Trophoblast cell (in vitro differentiated cells and primary cell): ENCODE measurements at regions not wholly inside any gene's neighbourhood (a gene's known extent, or its start where the extent isn't known, plus 50 kb on each side); places are given as distances from the start of the nearest gene placed in this dataset.

ENCODE experiments used
- DNase-seq, 2 donors: peaks; one replicate each; pipeline ENCODE4 v3.0.0-alpha.2; 2016
- H2AFZ ChIP-seq: 2 replicates; pipeline ENCODE4 v1.6.1; 2013; ENCODE audit warnings: low read length, moderate library complexity, mild to moderate bottlenecking; ENCODE audit not compliant: insufficient read depth, poor library complexity
- H2AK5ac ChIP-seq: 2 replicates; pipeline ENCODE4 v1.6.1; 2013; ENCODE audit warnings: mild to moderate bottlenecking, low read length
- H2BK120ac ChIP-seq: 2 replicates; pipeline ENCODE4 v1.6.1; 2013; ENCODE audit warnings: low read length, mild to moderate bottlenecking, moderate library complexity; ENCODE audit not compliant: insufficient read depth, poor library complexity
- H2BK12ac ChIP-seq: 2 replicates; pipeline ENCODE4 v1.6.1; 2013; ENCODE audit warnings: mild to moderate bottlenecking, low read length, moderate library complexity
- H2BK5ac ChIP-seq: 2 replicates; pipeline ENCODE4 v1.6.1; 2013; ENCODE audit warnings: low read length, low read depth, moderate library complexity, mild to moderate bottlenecking; ENCODE audit not compliant: poor library complexity
- H3K14ac ChIP-seq: 2 replicates; pipeline ENCODE4 v1.6.1; 2013; ENCODE audit warnings: mild to moderate bottlenecking, low read length
- H3K18ac ChIP-seq: 2 replicates; pipeline ENCODE4 v1.6.1; 2013; ENCODE audit warnings: mild to moderate bottlenecking, low read length
- H3K23ac ChIP-seq: 2 replicates; pipeline ENCODE4 v1.6.1; 2013; ENCODE audit warnings: low read length
- H3K27ac ChIP-seq: 2 replicates; pipeline ENCODE4 v1.5.1; 2013; ENCODE audit warnings: low read depth, mild to moderate bottlenecking, inconsistent platforms, low read length, moderate library complexity
- H3K27me3 ChIP-seq: 2 replicates; pipeline ENCODE4 v1.6.1; 2013; ENCODE audit warnings: inconsistent platforms, mild to moderate bottlenecking, low read length, moderate library complexity; ENCODE audit not compliant: insufficient read depth
- H3K36me3 ChIP-seq, 2 experiments: 1 replicate in 1 of 2; 2 replicates in 1 of 2; pipeline ENCODE4 v1.6.1; 2013; ENCODE audit warnings: low read length in 2 of 2, mild to moderate bottlenecking in 2 of 2, moderate library complexity in 1 of 2; ENCODE audit not compliant: insufficient read depth in 2 of 2, control insufficient read depth in 1 of 2
- H3K4ac ChIP-seq: 2 replicates; pipeline ENCODE4 v1.6.1; 2013; ENCODE audit warnings: low read depth, mild to moderate bottlenecking, low read length, moderate library complexity
- H3K4me1 ChIP-seq, 2 experiments: 1 replicate in 1 of 2; 2 replicates in 1 of 2; pipeline ENCODE4 v1.6.1; 2013; ENCODE audit warnings: low read length in 2 of 2, mild to moderate bottlenecking in 2 of 2, moderate library complexity in 1 of 2; ENCODE audit not compliant: insufficient read depth in 2 of 2, control insufficient read depth in 1 of 2
- H3K4me2 ChIP-seq: 2 replicates; pipeline ENCODE4 v1.6.1; 2013; ENCODE audit warnings: inconsistent platforms, mild to moderate bottlenecking, low read length, moderate library complexity
- H3K4me3 ChIP-seq: 2 replicates; pipeline ENCODE4 v1.5.1; 2013; ENCODE audit warnings: mild to moderate bottlenecking, low read depth, low read length, inconsistent platforms
- H3K79me1 ChIP-seq: one replicate; pipeline ENCODE4 v1.6.1; 2013; ENCODE audit warnings: low read length
- H3K79me2 ChIP-seq: 2 replicates; pipeline ENCODE4 v1.6.1; 2013; ENCODE audit warnings: low read length, mild to moderate bottlenecking; ENCODE audit not compliant: control insufficient read depth, insufficient read depth, poor library complexity
- H3K9ac ChIP-seq: 2 replicates; pipeline ENCODE4 v1.6.1; 2013; ENCODE audit warnings: mild to moderate bottlenecking, low read length
- H3K9me3 ChIP-seq: 2 replicates; pipeline ENCODE4 v1.6.1; 2013; ENCODE audit warnings: low read depth, mild to moderate bottlenecking, control low read depth, inconsistent platforms, low read length; ENCODE audit not compliant: insufficient read depth
- H4K12ac ChIP-seq: 2 replicates; pipeline ENCODE4 v1.6.1; 2013; ENCODE audit warnings: low read depth, mild to moderate bottlenecking, low read length, moderate library complexity
- H4K8ac ChIP-seq: 2 replicates; pipeline ENCODE4 v1.6.1; 2013; ENCODE audit warnings: low read depth, mild to moderate bottlenecking, low read length, moderate library complexity
- H4K91ac ChIP-seq: one replicate; pipeline ENCODE4 v1.6.1; 2013; ENCODE audit warnings: low read depth, mild to moderate bottlenecking, low read length, moderate library complexity
- WGBS: extraction: QIAGEN DNeasy Blood & Tissue Kit; methylation state at CpG from one replicate; pipeline ENCODE4 v1.1.7; 2013; ENCODE audit warnings: missing lambda C conversion rate; ENCODE audit not compliant: insufficient read length, insufficient coverage; ENCODE audit errors: extremely low coverage; 5-methylcytosine and 5-hydroxymethylcytosine counted together

GRCh38 chr11:128407962-128408361 is 179.4 kb downstream of the ETS1 start:
- Histone ChIP-seq H3K4me1 (peaks cover 14 to 21% of the 10 kb centered on the region in 2 experiments), H4K8ac (no peak overlapping the region), H3K79me2 (peaks cover 3% of the 10 kb centered on the region), H3K18ac (no peak overlapping the region), H2BK12ac (no peak overlapping the region), H3K14ac (no peak overlapping the region), H3K4ac (no peak overlapping the region), H3K23ac (no peak overlapping the region), H2BK120ac (peak overlapping the region; percentile 82), H4K12ac (no peak overlapping the region), H2BK5ac (peak overlapping the region; percentile 87), H4K91ac (no peak overlapping the region), H3K9ac (no peak overlapping the region), H3K4me2 (no peak overlapping the region), H3K27ac (peak overlapping the region; percentile 85), H3K79me1 (peaks cover 34% of the 10 kb centered on the region), H2AFZ (no peak overlapping the region), H3K4me3 (no peak overlapping the region), H2AK5ac (no peak overlapping the region), H3K36me3 (no peaks in the 10 kb centered on the region), H3K9me3 (no peaks in the 10 kb centered on the region), H3K27me3 (no peaks in the 10 kb centered on the region)
- WGBS, result no CpG with 5 or more reads among the region's 1 CpG
- DNase-seq, result peak; percentile 61 to 83

- peak overlapping the region; percentile 81 for H3K18ac ChIP-seq
- H2BK5ac ChIP-seq, result peak overlapping the region; percentile 97
- peak overlapping the region; percentile 97 for H2BK120ac ChIP-seq
- H3K23ac ChIP-seq, result no peak overlapping the region
- WGBS, result no CpG with 5 or more reads among the region's 8 CpGs
- H3K4ac ChIP-seq, result peak overlapping the region; percentile 55
- peak overlapping the region; percentile 82 for H4K8ac ChIP-seq
- no peaks in the 10 kb centered on the region for H3K36me3 ChIP-seq
- H2AK5ac ChIP-seq, result peak overlapping the region; percentile 95
- H3K4me2 ChIP-seq, result no peak overlapping the region
- H3K9me3 ChIP-seq, result no peaks in the 10 kb centered on the region
- peak overlapping the region; percentile 43 for H4K12ac ChIP-seq
- H3K14ac ChIP-seq, result peak overlapping the region; percentile 89
- peak overlapping the region; percentile 85 for H3K27ac ChIP-seq
- peaks cover 14 to 24% of the 10 kb centered on the region in 2 experiments for H3K4me1 ChIP-seq
- no peaks in the 10 kb centered on the region for H3K27me3 ChIP-seq
- H3K79me2 ChIP-seq, result peaks cover 5% of the 10 kb centered on the region
- peak overlapping the region; percentile 95 for H4K91ac ChIP-seq
- H3K79me1 ChIP-seq, result peaks cover 46% of the 10 kb centered on the region
- peak overlapping the region; percentile 95 for H2BK12ac ChIP-seq
- no peak overlapping the region for H3K9ac ChIP-seq
- H2AFZ ChIP-seq, result peak overlapping the region; percentile 30
- DNase-seq, result no peak
- H3K4me3 ChIP-seq, result no peak overlapping the region
Observed at GRCh38 chr11:128405714-128406662, 181.4 kb downstream of the ETS1 start.

GRCh38 chr11:128405112-128405511 is 182.2 kb downstream of the ETS1 start:
- no peak overlapping the region for H3K14ac ChIP-seq
- peaks cover 46% of the 10 kb centered on the region for H3K79me1 ChIP-seq
- H3K4me3 ChIP-seq, result no peak overlapping the region
- no peak overlapping the region for H3K9ac ChIP-seq
- no peak overlapping the region for H4K12ac ChIP-seq
- H3K79me2 ChIP-seq, result peaks cover 5% of the 10 kb centered on the region
- no peak overlapping the region for H4K8ac ChIP-seq
- no peak overlapping the region for H4K91ac ChIP-seq
- H3K18ac ChIP-seq, result no peak overlapping the region
- WGBS, result no CpG with 5 or more reads among the region's 1 CpG
- H2BK12ac ChIP-seq, result no peak overlapping the region
- DNase-seq, result no peak
- H2AK5ac ChIP-seq, result no peak overlapping the region
- no peak overlapping the region for H3K27ac ChIP-seq
- H3K27me3 ChIP-seq, result no peaks in the 10 kb centered on the region
- no peak overlapping the region for H2AFZ ChIP-seq
- no peak overlapping the region for H2BK5ac ChIP-seq
- no peak overlapping the region for H2BK120ac ChIP-seq
- no peaks in the 10 kb centered on the region for H3K9me3 ChIP-seq
- H3K4me1 ChIP-seq, result peaks cover 14 to 25% of the 10 kb centered on the region in 2 experiments
- H3K4ac ChIP-seq, result no peak overlapping the region
- H3K36me3 ChIP-seq, result no peaks in the 10 kb centered on the region
- no peak overlapping the region for H3K4me2 ChIP-seq
- no peak overlapping the region for H3K23ac ChIP-seq

GRCh38 chr11:128404437-128404836 is 182.9 kb downstream of the ETS1 start:
- Histone ChIP-seq H4K91ac (peak overlapping the region; percentile 93), H3K79me1 (peaks cover 48% of the 10 kb centered on the region), H3K4me3 (no peak overlapping the region), H2BK5ac (peak overlapping the region; percentile 67), H3K36me3 (no peaks in the 10 kb centered on the region), H3K14ac (peak overlapping the region; percentile 59), H3K4me2 (no peak overlapping the region), H2BK120ac (peak overlapping the region; percentile 96), H3K23ac (no peak overlapping the region), H2BK12ac (peak overlapping the region; percentile 98), H3K18ac (peak overlapping the region; percentile 54), H3K4me1 (peaks cover 14 to 25% of the 10 kb centered on the region in 2 experiments), H3K27me3 (no peaks in the 10 kb centered on the region), H3K9ac (no peak overlapping the region), H3K9me3 (no peaks in the 10 kb centered on the region), H3K27ac (no peak overlapping the region), H4K8ac (peak overlapping the region; percentile 61), H3K4ac (no peak overlapping the region), H4K12ac (no peak overlapping the region), H3K79me2 (peaks cover 5% of the 10 kb centered on the region), H2AFZ (no peak overlapping the region), H2AK5ac (peak overlapping the region; percentile 85)
- no CpG with 5 or more reads among the region's 1 CpG for WGBS
- DNase-seq, result no peak
